ENCODE measurements at regions not wholly inside any gene's neighbourhood (a gene's known extent, or its start where the extent isn't known, plus 50 kb on each side); places are given as distances from the start of the nearest gene placed in this dataset.

- no peak for TF ChIP-seq GATA3 (IDR thresholded peaks at IDR 0.05; ENCODE audit: low read depth, low read length)
- no peak for TF ChIP-seq GATA2 (IDR thresholded peaks at IDR 0.05; ENCODE audit: low read depth, low read length)
Observed at GRCh38 chr20:41935259-41935791, 317.1 kb upstream of the CHD6 start.

Measured in SH-SY5Y (cell line).